T-helper 2 cell treated with Interferon-gamma antibody and Interleukin-4, amounts not matched to agents 5 μg/mL and 100 μg/mL, for 36 hours (primary cell): ENCODE measurements at regions not wholly inside any gene's neighbourhood (a gene's known extent, or its start where the extent isn't known, plus 50 kb on each side); places are given as distances from the start of the nearest gene placed in this dataset.

Experiments
- DNase-seq: peaks from one replicate; pipeline ENCODE4 v3.0.0; 2021; ENCODE audit warnings: low spot score
- H3K27ac Mint-ChIP-seq: one replicate; pipeline ENCODE4 v1.8.0; 2021; ENCODE audit warnings: mild to moderate bottlenecking, mixed read lengths
- H3K27me3 Mint-ChIP-seq: one replicate; pipeline ENCODE4 v1.8.0; 2021; ENCODE audit warnings: low read depth, mixed read lengths
- H3K36me3 Mint-ChIP-seq: one replicate; pipeline ENCODE4 v1.8.0; 2021; ENCODE audit warnings: low read depth, mixed read lengths
- H3K4me1 Mint-ChIP-seq: one replicate; pipeline ENCODE4 v1.8.0; 2021; ENCODE audit warnings: low read depth, mixed read lengths
- H3K4me3 Mint-ChIP-seq: one replicate; pipeline ENCODE4 v1.8.0; 2022; ENCODE audit warnings: mild to moderate bottlenecking, moderate library complexity, mixed read lengths
- H3K9me3 Mint-ChIP-seq: one replicate; pipeline ENCODE4 v1.8.0; 2021; ENCODE audit warnings: mixed read lengths

- no peak overlapping the region for H3K27ac Mint-ChIP-seq
- H3K4me1 Mint-ChIP-seq, result peaks cover 2% of the 10 kb centered on the region
- H3K4me3 Mint-ChIP-seq, result no peak overlapping the region
- H3K9me3 Mint-ChIP-seq, result no peaks in the 10 kb centered on the region
- peaks cover 4% of the 10 kb centered on the region for H3K27me3 Mint-ChIP-seq
- DNase-seq, result no peak
- no peaks in the 10 kb centered on the region for H3K36me3 Mint-ChIP-seq
Measured at GRCh38 chr4:144499777-144500176, 146.2 kb upstream of the HHIP start.

- peaks cover 7% of the 10 kb centered on the region for H3K27me3 Mint-ChIP-seq
- no peaks in the 10 kb centered on the region for H3K36me3 Mint-ChIP-seq
- no peak for DNase-seq
- H3K4me3 Mint-ChIP-seq, result no peak overlapping the region
- no peaks in the 10 kb centered on the region for H3K9me3 Mint-ChIP-seq
- H3K27ac Mint-ChIP-seq, result no peak overlapping the region
- H3K4me1 Mint-ChIP-seq, result peaks cover 2% of the 10 kb centered on the region
Measured at GRCh38 chr4:144501231-144501780, 144.7 kb upstream of the HHIP start.

- Mint-ChIP-seq H3K36me3 (no peaks in the 10 kb centered on the region), H3K27ac (no peak overlapping the region), H3K9me3 (no peaks in the 10 kb centered on the region), H3K27me3 (peaks cover 7% of the 10 kb centered on the region), H3K4me3 (no peak overlapping the region), H3K4me1 (no peaks in the 10 kb centered on the region)
- DNase-seq, result no peak
Measured at GRCh38 chr4:144504883-144505282, 141.1 kb upstream of the HHIP start.

- no peak overlapping the region for H3K4me3 Mint-ChIP-seq
- no peaks in the 10 kb centered on the region for H3K9me3 Mint-ChIP-seq
- H3K4me1 Mint-ChIP-seq, result no peaks in the 10 kb centered on the region
- H3K36me3 Mint-ChIP-seq, result no peaks in the 10 kb centered on the region
- DNase-seq, result no peak
- peaks cover 5% of the 10 kb centered on the region for H3K27me3 Mint-ChIP-seq
- no peak overlapping the region for H3K27ac Mint-ChIP-seq
Measured at GRCh38 chr4:144507311-144508101, 138.4 kb upstream of the HHIP start.

- no peaks in the 10 kb centered on the region for H3K4me1 Mint-ChIP-seq
- no peaks in the 10 kb centered on the region for H3K9me3 Mint-ChIP-seq
- no peaks in the 10 kb centered on the region for H3K36me3 Mint-ChIP-seq
- no peak overlapping the region for H3K27ac Mint-ChIP-seq
- H3K4me3 Mint-ChIP-seq, result no peak overlapping the region
- H3K27me3 Mint-ChIP-seq, result peaks cover 3% of the 10 kb centered on the region
- DNase-seq, result no peak
Measured at GRCh38 chr4:144509088-144510015, 136.6 kb upstream of the HHIP start.

GRCh38 chr4:144514736-144515135 lies 131.2 kb upstream of the HHIP start:
- no peaks in the 10 kb centered on the region for H3K27me3 Mint-ChIP-seq
- H3K4me1 Mint-ChIP-seq, result no peaks in the 10 kb centered on the region
- no peak overlapping the region for H3K4me3 Mint-ChIP-seq
- H3K36me3 Mint-ChIP-seq, result no peaks in the 10 kb centered on the region
- no peak overlapping the region for H3K27ac Mint-ChIP-seq
- H3K9me3 Mint-ChIP-seq, result no peaks in the 10 kb centered on the region
- DNase-seq, result no peak

GRCh38 chr4:144518181-144518895 lies 127.6 kb upstream of the HHIP start:
- no peak overlapping the region for H3K27ac Mint-ChIP-seq
- no peaks in the 10 kb centered on the region for H3K27me3 Mint-ChIP-seq
- no peak for DNase-seq
- H3K4me3 Mint-ChIP-seq, result no peak overlapping the region
- H3K9me3 Mint-ChIP-seq, result no peaks in the 10 kb centered on the region
- no peaks in the 10 kb centered on the region for H3K36me3 Mint-ChIP-seq
- H3K4me1 Mint-ChIP-seq, result no peaks in the 10 kb centered on the region

GRCh38 chr4:144531841-144532240 lies 114.1 kb upstream of the HHIP start:
- DNase-seq, result no peak
- Mint-ChIP-seq H3K4me3 (no peak overlapping the region), H3K36me3 (no peaks in the 10 kb centered on the region), H3K27ac (no peak overlapping the region), H3K4me1 (no peaks in the 10 kb centered on the region), H3K9me3 (no peaks in the 10 kb centered on the region), H3K27me3 (no peaks in the 10 kb centered on the region)

DNA sequence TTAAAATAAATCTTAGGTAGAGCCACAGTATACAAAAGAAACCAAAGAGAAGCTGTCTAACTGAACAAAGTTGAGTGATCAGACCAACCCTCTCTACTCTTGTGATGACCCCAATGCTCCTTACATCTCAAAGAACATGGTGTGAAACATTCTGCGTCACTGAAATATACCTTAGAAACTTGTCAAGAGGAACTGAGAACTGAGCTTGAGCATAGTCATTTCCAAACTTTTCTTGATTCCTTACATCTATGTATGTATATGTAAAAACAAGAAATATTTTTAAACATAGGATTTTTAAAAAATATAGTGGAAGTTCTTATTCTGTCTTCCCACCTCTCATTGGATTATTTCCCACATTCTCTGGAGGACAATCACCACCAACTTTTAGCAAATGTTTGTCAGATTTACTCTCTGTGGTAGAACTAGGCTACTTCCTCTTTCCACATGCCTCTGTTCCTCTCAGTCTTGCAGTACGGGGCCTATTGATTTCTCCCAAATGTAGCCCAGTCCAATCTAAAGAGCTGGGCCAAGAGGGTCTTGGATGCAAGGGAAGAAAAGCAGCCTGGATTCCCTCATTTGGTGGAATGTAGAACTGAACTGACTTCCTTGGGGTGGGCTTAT lies 98.2 kb upstream of the HHIP start:
- no peak for DNase-seq
- no peaks in the 10 kb centered on the region for H3K36me3 Mint-ChIP-seq
- no peaks in the 10 kb centered on the region for H3K27me3 Mint-ChIP-seq
- no peak overlapping the region for H3K27ac Mint-ChIP-seq
- H3K4me3 Mint-ChIP-seq, result no peak overlapping the region
- no peaks in the 10 kb centered on the region for H3K4me1 Mint-ChIP-seq
- H3K9me3 Mint-ChIP-seq, result no peaks in the 10 kb centered on the region

- no peak for DNase-seq
- H3K27ac Mint-ChIP-seq, result no peak overlapping the region
- H3K4me1 Mint-ChIP-seq, result no peaks in the 10 kb centered on the region
- H3K4me3 Mint-ChIP-seq, result no peak overlapping the region
- H3K27me3 Mint-ChIP-seq, result no peaks in the 10 kb centered on the region
- no peaks in the 10 kb centered on the region for H3K36me3 Mint-ChIP-seq
- H3K9me3 Mint-ChIP-seq, result no peaks in the 10 kb centered on the region
Measured at GRCh38 chr4:144556636-144557035, 89.3 kb upstream of the HHIP start.

DNA sequence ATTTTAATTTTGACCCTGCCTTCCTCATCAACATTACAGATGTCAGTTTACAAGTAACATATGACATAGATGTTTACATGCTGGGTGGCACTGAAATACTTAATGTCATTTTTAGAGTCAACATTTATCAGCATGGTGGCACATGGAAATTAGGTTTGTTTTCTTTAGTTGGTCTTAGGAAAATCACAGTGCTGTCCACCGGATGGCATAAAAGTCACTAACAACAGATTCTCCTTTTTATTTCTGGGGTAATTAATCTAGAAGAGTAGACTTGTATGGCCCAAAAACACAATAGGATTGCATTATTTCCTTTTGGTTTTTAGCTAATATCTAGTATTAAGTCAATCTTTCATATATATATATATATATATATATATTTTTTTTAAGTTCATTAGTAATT lies 88.6 kb upstream of the HHIP start:
- no peak for DNase-seq
- H3K27ac Mint-ChIP-seq, result no peak overlapping the region
- no peaks in the 10 kb centered on the region for H3K36me3 Mint-ChIP-seq
- H3K4me3 Mint-ChIP-seq, result no peak overlapping the region
- no peaks in the 10 kb centered on the region for H3K9me3 Mint-ChIP-seq
- H3K27me3 Mint-ChIP-seq, result no peaks in the 10 kb centered on the region
- H3K4me1 Mint-ChIP-seq, result no peaks in the 10 kb centered on the region

DNA sequence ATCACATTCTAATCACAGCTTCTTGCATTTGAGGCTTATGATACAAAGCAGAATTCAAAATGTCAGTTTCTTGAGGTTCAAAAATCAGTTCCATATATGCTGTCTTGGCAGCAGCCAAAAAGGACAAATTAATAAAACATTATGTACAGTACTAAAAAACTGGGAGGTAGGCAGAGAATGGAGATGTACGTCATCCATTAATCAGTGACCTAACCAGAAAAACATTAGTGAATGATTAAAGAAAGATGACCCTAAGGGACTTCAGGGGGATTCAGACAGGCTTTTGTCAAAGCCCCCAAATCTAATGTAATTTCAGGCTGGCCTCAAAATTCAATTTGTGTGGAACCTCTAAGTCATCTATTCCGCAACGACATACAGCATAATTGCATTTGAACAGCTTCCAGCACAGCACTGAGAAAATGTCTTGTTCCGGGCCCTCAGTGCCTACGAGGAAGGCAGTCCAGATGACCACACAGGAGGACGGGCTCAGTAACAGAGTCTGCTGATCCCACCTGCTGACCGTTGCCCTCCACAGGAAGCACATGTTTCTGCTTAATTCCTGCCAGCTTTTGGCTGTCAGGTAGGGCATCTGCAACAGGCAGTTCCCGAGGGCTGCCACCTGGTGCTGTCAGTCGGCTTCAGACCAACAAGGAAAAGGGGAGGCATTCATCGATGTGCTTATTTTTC lies 83.8 kb upstream of the HHIP start:
- DNase-seq, result no peak
- H3K36me3 Mint-ChIP-seq, result no peaks in the 10 kb centered on the region
- H3K4me1 Mint-ChIP-seq, result no peaks in the 10 kb centered on the region
- no peaks in the 10 kb centered on the region for H3K27me3 Mint-ChIP-seq
- H3K9me3 Mint-ChIP-seq, result no peaks in the 10 kb centered on the region
- no peak overlapping the region for H3K27ac Mint-ChIP-seq
- no peak overlapping the region for H3K4me3 Mint-ChIP-seq

DNA sequence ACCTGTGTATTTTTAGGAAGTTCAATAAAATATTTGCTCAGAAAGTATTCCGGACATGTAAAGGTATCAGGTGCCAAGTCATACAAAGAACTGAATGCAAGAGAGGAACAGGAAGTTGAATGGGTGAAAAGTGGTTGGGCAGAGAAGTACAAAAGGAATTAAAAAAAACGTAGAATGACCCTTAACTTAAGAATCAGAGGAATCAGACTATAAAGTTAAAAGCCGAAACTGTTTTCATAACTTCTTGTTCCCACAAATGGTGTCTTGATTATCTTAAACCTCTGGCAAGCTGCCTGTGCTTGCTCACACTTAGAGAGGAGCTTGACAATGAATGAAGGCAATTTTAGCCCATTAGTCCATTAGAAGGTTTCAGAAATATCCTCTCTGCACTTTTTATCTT lies 81.6 kb upstream of the HHIP start:
- Mint-ChIP-seq H3K36me3 (no peaks in the 10 kb centered on the region), H3K27me3 (no peaks in the 10 kb centered on the region), H3K27ac (no peak overlapping the region), H3K9me3 (no peaks in the 10 kb centered on the region), H3K4me3 (no peak overlapping the region), H3K4me1 (no peaks in the 10 kb centered on the region)
- DNase-seq, result no peak
